ENCODE measurements at regions not wholly inside any gene's neighbourhood (a gene's known extent, or its start where the extent isn't known, plus 50 kb on each side); places are given as distances from the start of the nearest gene placed in this dataset.
"Not testable (repeated sequence)": the region's sequence is repeated elsewhere in the genome, so short reads cannot be mapped to it uniquely, and the experiment has no call there.

DNA sequence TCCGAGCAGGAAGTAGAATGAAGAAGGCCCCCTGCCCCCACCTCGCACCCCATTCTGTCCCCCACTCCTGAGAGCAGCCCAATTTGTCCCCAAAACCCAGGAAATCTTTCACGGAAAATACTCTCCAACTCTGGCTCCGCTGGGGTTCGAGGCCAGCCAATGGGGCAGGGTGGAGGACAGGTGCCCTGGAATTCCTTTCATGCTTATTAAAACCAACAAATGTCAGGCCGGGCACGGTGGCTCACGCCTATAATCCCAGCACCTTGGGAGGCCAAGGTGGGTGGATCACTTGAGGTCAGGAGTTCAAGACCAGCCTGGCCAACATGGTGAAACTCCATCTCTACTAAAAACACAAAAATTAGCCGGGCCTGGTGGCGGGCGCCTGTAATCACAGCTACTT is 214.9 kb downstream of the TFCP2L1 start:
- TF ChIP-seq, protein P1, sequence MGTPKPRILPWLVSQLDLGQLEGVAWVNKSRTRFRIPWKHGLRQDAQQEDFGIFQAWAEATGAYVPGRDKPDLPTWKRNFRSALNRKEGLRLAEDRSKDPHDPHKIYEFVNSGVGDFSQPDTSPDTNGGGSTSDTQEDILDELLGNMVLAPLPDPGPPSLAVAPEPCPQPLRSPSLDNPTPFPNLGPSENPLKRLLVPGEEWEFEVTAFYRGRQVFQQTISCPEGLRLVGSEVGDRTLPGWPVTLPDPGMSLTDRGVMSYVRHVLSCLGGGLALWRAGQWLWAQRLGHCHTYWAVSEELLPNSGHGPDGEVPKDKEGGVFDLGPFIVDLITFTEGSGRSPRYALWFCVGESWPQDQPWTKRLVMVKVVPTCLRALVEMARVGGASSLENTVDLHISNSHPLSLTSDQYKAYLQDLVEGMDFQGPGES (IDR thresholded peaks at IDR 0.05), result not testable (repeated sequence)
- TF ChIP-seq CREB1 (IDR thresholded peaks at IDR 0.05; ENCODE audit: low read depth), result not testable (repeated sequence)
